Spleen (tissue), 11 donors: ENCODE measurements at regions not wholly inside any gene's neighbourhood (a gene's known extent, or its start where the extent isn't known, plus 50 kb on each side); places are given as distances from the start of the nearest gene placed in this dataset.

ENCODE experiments used
- DNase-seq: peaks from one replicate; pipeline ENCODE4 v3.0.0-alpha.2; 2020
- H3K27ac ChIP-seq, 8 donors: fragments of 200-600 bp; sonication (generic) in 7 of 8; 1 replicate in 4 of 8; 2 replicates in 4 of 8; pipeline versions ENCODE4 v1.5.0 to v1.8.0; 2016 to 2021; ENCODE audit warnings: inconsistent platforms in 4 of 8, mild to moderate bottlenecking in 4 of 8, moderate library complexity in 1 of 8
- H3K27me3 ChIP-seq, 7 donors: fragments of 200-600 bp; sonication (generic) in 6 of 7; replicated peaks in 1 of 7; 1 replicate in 4 of 7; 2 replicates in 3 of 7; pipeline versions ENCODE4 v1.5.0 to v1.8.0; 2016 to 2021; ENCODE audit warnings: inconsistent platforms in 3 of 7, mild to moderate bottlenecking in 1 of 7
- H3K36me3 ChIP-seq, 6 donors: fragments of 200-600 bp; sonication (generic) in 5 of 6; 1 replicate in 4 of 6; 2 replicates in 2 of 6; pipeline versions ENCODE4 v1.5.0 to v1.8.0; 2016 to 2021; ENCODE audit warnings: inconsistent platforms in 2 of 6
- H3K4me1 ChIP-seq, 6 donors: fragments of 200-600 bp; sonication (generic) in 5 of 6; 1 replicate in 3 of 6; 2 replicates in 3 of 6; pipeline versions ENCODE4 v1.5.0 to v1.8.0; 2016 to 2021; ENCODE audit warnings: inconsistent platforms in 3 of 6
- H3K4me3 ChIP-seq, 8 donors: fragments of 200-600 bp; sonication (generic) in 7 of 8; 1 replicate in 4 of 8; 2 replicates in 4 of 8; pipeline versions ENCODE4 v1.5.0 to v1.8.0; 2016 to 2021; ENCODE audit warnings: inconsistent platforms in 4 of 8, mild to moderate bottlenecking in 4 of 8, moderate library complexity in 2 of 8
- H3K9me3 ChIP-seq, 8 donors: fragments of 200-600 bp; sonication (generic) in 7 of 8; 1 replicate in 4 of 8; 2 replicates in 4 of 8; pipeline versions ENCODE4 v1.5.0 to v1.8.0; 2016 to 2021; ENCODE audit warnings: inconsistent platforms in 4 of 8
- POLR2A ChIP-seq, 3 donors: fragments of 450-650 bp; IDR thresholded peaks; one replicate each; pipeline ENCODE4 v1.5.1; 2017; ENCODE audit warnings: antibody characterized with exemption in 3 of 3, mild to moderate bottlenecking in 1 of 3
- POLR2AphosphoS5 ChIP-seq, 3 donors: sonication (generic); formaldehyde crosslinking; IDR thresholded peaks; one replicate each; pipeline ENCODE4 v1.5.1; 2017; ENCODE audit warnings: antibody characterized with exemption in 3 of 3
- WGBS, 5 donors: extraction: QIAGEN DNeasy Blood & Tissue Kit in 3 of 5; methylation state at CpG; one replicate each; pipeline versions ENCODE4 v1.1.5 to v1.1.7; 2013 to 2018; 5-methylcytosine and 5-hydroxymethylcytosine counted together
- intact Hi-C: fragments of 100-400 bp; cut with DNase I; formaldehyde crosslinking; loops from one replicate; pipeline ENCODE4 v1.15.0; 2023; ENCODE audit warnings: low total_unique reads
- TF ChIP-seq, protein P1 (sequence below), 11 experiments: fragments of 200-600 bp in 7 of 11; fragments of 450-650 bp in 4 of 11; sonication (generic) in 4 of 11; IDR thresholded peaks in 8 of 11; conservative IDR thresholded peaks in 3 of 11; 1 replicate in 7 of 11; 2 replicates in 4 of 11; pipeline versions ENCODE4 v1.4.0 to v1.8.0; 2016 to 2021; ENCODE audit warnings: antibody characterized with exemption in 11 of 11, inconsistent platforms in 4 of 11, mild to moderate bottlenecking in 1 of 11
- donor health status: healthy with polysubstance abuse.
- donor health status: DM: no; HTN: no; CAD: no; lungs with moderate emphysema.
- donor health status: DM: no; HTN: no; CAD: no.
- donor health status: Bipolar disorder and iron deficiency.
- donor health status: healthy.
- donor health status: DM: no; HTN: no; CAD: no.
- donor health status: DM: yes; HTN: yes; CAD: no.

GRCh38 chr7:89796481-89796880 lies 357.8 kb upstream of the STEAP1 start:
- peaks cover 0 to 16% (median 0%) of the 10 kb centered on the region in 8 donors for H3K9me3 ChIP-seq
- TF ChIP-seq POLR2A (IDR thresholded peaks at IDR 0.05): no peak
- TF ChIP-seq, protein P1, sequence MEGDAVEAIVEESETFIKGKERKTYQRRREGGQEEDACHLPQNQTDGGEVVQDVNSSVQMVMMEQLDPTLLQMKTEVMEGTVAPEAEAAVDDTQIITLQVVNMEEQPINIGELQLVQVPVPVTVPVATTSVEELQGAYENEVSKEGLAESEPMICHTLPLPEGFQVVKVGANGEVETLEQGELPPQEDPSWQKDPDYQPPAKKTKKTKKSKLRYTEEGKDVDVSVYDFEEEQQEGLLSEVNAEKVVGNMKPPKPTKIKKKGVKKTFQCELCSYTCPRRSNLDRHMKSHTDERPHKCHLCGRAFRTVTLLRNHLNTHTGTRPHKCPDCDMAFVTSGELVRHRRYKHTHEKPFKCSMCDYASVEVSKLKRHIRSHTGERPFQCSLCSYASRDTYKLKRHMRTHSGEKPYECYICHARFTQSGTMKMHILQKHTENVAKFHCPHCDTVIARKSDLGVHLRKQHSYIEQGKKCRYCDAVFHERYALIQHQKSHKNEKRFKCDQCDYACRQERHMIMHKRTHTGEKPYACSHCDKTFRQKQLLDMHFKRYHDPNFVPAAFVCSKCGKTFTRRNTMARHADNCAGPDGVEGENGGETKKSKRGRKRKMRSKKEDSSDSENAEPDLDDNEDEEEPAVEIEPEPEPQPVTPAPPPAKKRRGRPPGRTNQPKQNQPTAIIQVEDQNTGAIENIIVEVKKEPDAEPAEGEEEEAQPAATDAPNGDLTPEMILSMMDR (IDR thresholded peaks at IDR 0.05 in 8 of 11, conservative IDR thresholded peaks at IDR 0.05 in 3 of 11): no peak
- TF ChIP-seq POLR2AphosphoS5 (IDR thresholded peaks at IDR 0.05): no peak
- DNase-seq: no peak
- H3K27me3 ChIP-seq: no peaks in the 10 kb centered on the region
- intact Hi-C loops: no loop called here
- no peak overlapping the region for H3K27ac ChIP-seq
- no peak overlapping the region for H3K4me3 ChIP-seq
- H3K36me3 ChIP-seq: no peaks in the 10 kb centered on the region
- 83 to 95% (median 87%) methylated on average over 2 of the region's 2 CpGs for WGBS, 5 donors
- H3K4me1 ChIP-seq: no peaks in the 10 kb centered on the region

DNA sequence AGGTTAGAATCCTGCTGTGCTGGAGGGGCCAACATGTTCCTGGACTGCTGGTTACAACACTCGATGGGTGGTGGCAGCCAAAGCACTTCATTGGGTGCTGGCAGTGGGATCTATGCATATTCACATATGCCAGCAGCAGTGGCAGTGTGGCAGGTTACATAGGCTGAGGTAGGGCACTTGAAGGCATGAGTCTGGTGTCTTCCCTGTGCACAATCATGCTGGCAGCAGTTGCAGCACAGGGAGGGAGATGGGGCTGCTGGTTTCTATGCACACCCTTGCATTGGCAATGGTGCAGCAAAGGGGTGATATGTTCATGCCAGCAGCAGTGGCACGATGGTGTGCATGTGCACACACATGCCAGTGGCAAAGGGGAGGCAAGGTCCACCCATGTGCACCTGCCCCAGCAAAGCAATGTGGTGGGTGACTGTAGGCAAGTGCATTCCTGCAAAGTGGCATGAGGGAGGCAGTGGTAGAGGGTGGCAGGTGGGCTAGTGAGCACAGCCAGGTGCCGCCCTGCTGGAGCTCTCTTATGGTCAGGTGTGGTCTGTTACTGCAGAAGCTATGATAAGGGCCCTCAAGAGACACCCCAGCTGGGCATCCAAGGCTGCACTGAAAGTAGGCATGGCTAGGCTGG lies 356.2 kb upstream of the STEAP1 start:
- no peak for TF ChIP-seq POLR2A (IDR thresholded peaks at IDR 0.05)
- WGBS, 5 donors: 63 to 83% (median 75%) methylated on average over 2 to 3 of the region's 3 CpGs
- Histone ChIP-seq H3K36me3 (no peaks in the 10 kb centered on the region), H3K4me3 (no peak overlapping the region), H3K27ac (no peak overlapping the region), H3K9me3 (peaks cover 0 to 18% (median 2%) of the 10 kb centered on the region in 8 donors), H3K4me1 (no peaks in the 10 kb centered on the region), H3K27me3 (no peaks in the 10 kb centered on the region)
- intact Hi-C loops: no loop called here
- DNase-seq: no peak

DNA sequence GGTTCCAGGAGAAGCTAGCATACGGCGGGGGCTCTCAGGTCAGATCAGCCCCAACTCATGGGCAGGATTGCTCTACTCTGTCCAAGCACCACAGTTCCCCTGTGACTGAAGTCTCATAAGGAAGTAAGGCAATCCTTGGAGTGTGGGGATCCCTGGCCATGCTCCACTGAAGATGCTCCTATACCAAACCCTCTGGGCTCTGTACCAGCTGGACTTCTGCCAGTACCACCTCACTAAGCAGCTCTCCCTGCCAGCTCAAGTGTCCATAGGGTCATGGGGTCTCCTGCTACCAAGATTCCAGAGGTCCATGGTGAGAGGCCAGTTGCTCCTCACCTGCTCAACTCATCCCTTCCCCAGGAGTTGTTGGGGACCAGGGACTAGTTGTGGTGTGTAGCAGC lies 355.7 kb upstream of the STEAP1 start:
- 89 to 100% (median 97%) methylated on average over 2 of the region's 2 CpGs for WGBS, 5 donors
- intact Hi-C loops: no loop called here
- Histone ChIP-seq H3K9me3 (peaks cover 0 to 21% (median 0%) of the 10 kb centered on the region in 8 donors), H3K4me3 (no peak overlapping the region), H3K27me3 (no peaks in the 10 kb centered on the region), H3K27ac (no peak overlapping the region), H3K36me3 (no peaks in the 10 kb centered on the region), H3K4me1 (no peaks in the 10 kb centered on the region)
- DNase-seq: no peak
- TF ChIP-seq POLR2A (IDR thresholded peaks at IDR 0.05): no peak
- TF ChIP-seq, protein P1 (IDR thresholded peaks at IDR 0.05 in 8 of 11, conservative IDR thresholded peaks at IDR 0.05 in 3 of 11): no peak
- no peak for TF ChIP-seq POLR2AphosphoS5 (IDR thresholded peaks at IDR 0.05)

DNA sequence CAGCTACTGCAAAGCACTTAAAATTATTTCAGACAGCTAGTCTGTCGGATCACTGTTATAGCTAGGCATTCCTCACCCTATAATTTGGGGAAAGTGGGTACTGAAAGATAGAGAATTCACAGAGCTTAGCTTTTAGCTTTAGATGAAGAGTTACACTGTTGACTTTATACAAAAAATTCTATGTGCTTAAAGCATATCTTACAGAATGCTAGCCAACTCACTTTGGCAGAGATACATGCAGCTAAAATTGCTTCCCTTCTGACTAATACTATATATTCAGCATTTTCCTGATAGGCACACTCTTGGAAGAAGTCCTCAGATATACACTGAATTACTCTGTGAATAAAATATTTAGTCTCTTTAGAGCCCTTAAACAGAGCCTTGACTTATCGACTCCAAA lies 353.5 kb upstream of the STEAP1 start:
- H3K36me3 ChIP-seq: no peaks in the 10 kb centered on the region
- H3K27ac ChIP-seq: no peak overlapping the region
- intact Hi-C loops: no loop called here
- no peaks in the 10 kb centered on the region for H3K4me1 ChIP-seq
- 74 to 84% (median 75%) methylated on average over 2 of the region's 2 CpGs for WGBS, 5 donors
- no peak overlapping the region for H3K4me3 ChIP-seq
- peaks cover 0 to 25% (median 2%) of the 10 kb centered on the region in 8 donors for H3K9me3 ChIP-seq
- no peaks in the 10 kb centered on the region for H3K27me3 ChIP-seq
- no peak for DNase-seq
- TF ChIP-seq, protein P1 (IDR thresholded peaks at IDR 0.05 in 8 of 11, conservative IDR thresholded peaks at IDR 0.05 in 3 of 11): no peak
- no peak for TF ChIP-seq POLR2A (IDR thresholded peaks at IDR 0.05)

GRCh38 chr7:89809291-89809690 lies 345.0 kb upstream of the STEAP1 start:
- intact Hi-C loops: no loop called here
- no peaks in the 10 kb centered on the region for H3K27me3 ChIP-seq
- H3K36me3 ChIP-seq: no peaks in the 10 kb centered on the region
- no peak overlapping the region for H3K27ac ChIP-seq
- peaks cover 0 to 33% (median 20%) of the 10 kb centered on the region in 8 donors for H3K9me3 ChIP-seq
- 62 to 83% (median 79%) methylated on average over 1 of the region's 1 CpG for WGBS, 5 donors
- no peak overlapping the region for H3K4me3 ChIP-seq
- H3K4me1 ChIP-seq: no peaks in the 10 kb centered on the region
- TF ChIP-seq, protein P1 (IDR thresholded peaks at IDR 0.05 in 8 of 11, conservative IDR thresholded peaks at IDR 0.05 in 3 of 11): no peak
- no peak for TF ChIP-seq POLR2AphosphoS5 (IDR thresholded peaks at IDR 0.05)
- no peak for DNase-seq
